ENCODE measurements at regions not wholly inside any gene's neighbourhood (a gene's known extent, or its start where the extent isn't known, plus 50 kb on each side); places are given as distances from the start of the nearest gene placed in this dataset.

- no peak for TF ChIP-seq GATA2 (IDR thresholded peaks at IDR 0.05; ENCODE audit: low read depth, low read length)
- TF ChIP-seq GATA3 (IDR thresholded peaks at IDR 0.05; ENCODE audit: low read depth, low read length), result no peak
Measured at GRCh38 chr16:60230666-60231065, 1496.5 kb upstream of the GOT2 start.

Measured in SH-SY5Y (cell line).